Neural cell (in vitro differentiated cells): ENCODE measurements at regions not wholly inside any gene's neighbourhood (a gene's known extent, or its start where the extent isn't known, plus 50 kb on each side); places are given as distances from the start of the nearest gene placed in this dataset.
"Not testable (repeated sequence)": the region's sequence is repeated elsewhere in the genome, so short reads cannot be mapped to it uniquely, and the experiment has no call there.

ENCODE experiments used
- H2AFZ ChIP-seq: fragments of 200-600, 300-800 bp; sonication (generic), shearing (Covaris generic); 2 replicates; pipeline ENCODE4 v1.6.0; 2014; ENCODE audit warnings: low read depth, mild to moderate bottlenecking, antibody characterized with exemption, low read length, moderate library complexity
- H3F3A ChIP-seq: fragments of 200-600 bp; shearing (Covaris generic); 2 replicates; pipeline ENCODE4 v1.6.1; 2016; ENCODE audit warnings: mild to moderate bottlenecking, moderate library complexity, mixed read lengths, antibody characterized with exemption, low read length; ENCODE audit not compliant: insufficient read depth, poor library complexity, severe bottlenecking
- H3K27ac ChIP-seq: fragments of 200-600, 300-800 bp; sonication (generic), shearing (Covaris generic); 2 replicates; pipeline ENCODE4 v1.5.1; 2014; ENCODE audit warnings: mild to moderate bottlenecking, low read length, moderate library complexity
- H3K27me3 ChIP-seq: fragments of 300-800, 200-600 bp; sonication (generic), shearing (Covaris generic); 2 replicates; pipeline ENCODE4 v1.6.0; 2014; ENCODE audit warnings: mild to moderate bottlenecking, low read depth, low read length, moderate library complexity; ENCODE audit not compliant: insufficient read depth
- H3K36me3 ChIP-seq: fragments of 300-800, 200-600 bp; sonication (generic), shearing (Covaris generic); 2 replicates; pipeline ENCODE4 v1.5.1; 2014; ENCODE audit warnings: mild to moderate bottlenecking, antibody characterized with exemption, low read length, moderate library complexity; ENCODE audit not compliant: insufficient read depth
- H3K4me2 ChIP-seq: fragments of 300-800, 200-600 bp; sonication (generic), shearing (Covaris generic); 2 replicates; pipeline ENCODE4 v1.6.0; 2014; ENCODE audit warnings: mild to moderate bottlenecking, low read length
- H3K4me3 ChIP-seq: fragments of 300-800, 200-600 bp; sonication (generic), shearing (Covaris generic); 2 replicates; pipeline ENCODE4 v1.5.1; 2014; ENCODE audit warnings: mild to moderate bottlenecking, low read length, moderate library complexity
- H3K79me2 ChIP-seq: fragments of 200-600 bp; shearing (Covaris generic); replicated peaks from 2 replicates; pipeline ENCODE4 v1.6.0; 2014; ENCODE audit warnings: mild to moderate bottlenecking, low read length, moderate library complexity; ENCODE audit not compliant: insufficient read depth
- H3K9ac ChIP-seq: fragments of 300-800, 200-600 bp; sonication (generic), shearing (Covaris generic); 2 replicates; pipeline ENCODE4 v1.6.1; 2016; ENCODE audit warnings: mild to moderate bottlenecking, low read length, mixed read lengths
- H3K9me2 ChIP-seq: fragments of 200-600 bp; shearing (Covaris generic); 2 replicates; pipeline ENCODE4 v1.6.1; 2016; ENCODE audit warnings: mild to moderate bottlenecking, low read length, mixed read lengths; ENCODE audit not compliant: insufficient read depth
- H3K9me3 ChIP-seq: fragments of 200-600, 300-800 bp; sonication (generic), shearing (Covaris generic); 2 replicates; pipeline ENCODE4 v1.6.1; 2016; ENCODE audit warnings: mild to moderate bottlenecking, mixed run types, low read length, moderate library complexity, mixed read lengths
- H4K20me1 ChIP-seq: fragments of 200-600 bp; shearing (Covaris generic); 2 replicates; pipeline ENCODE4 v1.6.1; 2016; ENCODE audit warnings: mild to moderate bottlenecking, mixed run types; ENCODE audit not compliant: insufficient read depth
- EP300 ChIP-seq: fragments of 450-650 bp; conservative IDR thresholded peaks from 2 replicates; pipeline ENCODE4 v1.6.1; 2014; ENCODE audit warnings: antibody characterized with exemption, mild to moderate bottlenecking, moderate library complexity; ENCODE audit not compliant: poor library complexity, severe bottlenecking
- EZH2 ChIP-seq: fragments of 200-600, 300-800 bp; shearing (Covaris generic), sonication (generic); IDR thresholded peaks from 2 replicates; pipeline ENCODE4 v1.6.1; 2014; ENCODE audit warnings: antibody characterized with exemption, low read length, borderline replicate concordance, mild to moderate bottlenecking; ENCODE audit not compliant: insufficient read depth, poor library complexity, severe bottlenecking
- MXI1 ChIP-seq: fragments of 450-650 bp; conservative IDR thresholded peaks from 2 replicates; pipeline ENCODE4 v1.6.1; 2014; ENCODE audit warnings: antibody characterized with exemption, mild to moderate bottlenecking; ENCODE audit not compliant: poor library complexity, severe bottlenecking
- POLR2AphosphoS5 ChIP-seq: IDR thresholded peaks from 2 replicates; pipeline ENCODE4 v1.6.1; 2012
- RAD21 ChIP-seq: fragments of 450-650 bp; conservative IDR thresholded peaks from 2 replicates; pipeline ENCODE4 v1.6.1; 2014; ENCODE audit warnings: antibody characterized with exemption, mild to moderate bottlenecking, moderate library complexity
- SMC3 ChIP-seq: fragments of 450-650 bp; conservative IDR thresholded peaks from 2 replicates; pipeline ENCODE4 v1.6.1; 2014; ENCODE audit warnings: antibody characterized with exemption, mild to moderate bottlenecking, moderate library complexity; ENCODE audit not compliant: poor library complexity
- TAF1 ChIP-seq: IDR thresholded peaks from 2 replicates; pipeline ENCODE4 v1.6.1; 2012; ENCODE audit warnings: low read depth
- TF ChIP-seq, protein P1 (sequence below): fragments of 450-650 bp; IDR thresholded peaks from 2 replicates; pipeline ENCODE4 v1.5.1; 2014; ENCODE audit warnings: antibody characterized with exemption, mild to moderate bottlenecking, moderate library complexity; ENCODE audit not compliant: poor library complexity, severe bottlenecking
- TF ChIP-seq, protein P2 (sequence below): IDR thresholded peaks from 2 replicates; pipeline ENCODE4 v1.6.1; 2012; ENCODE audit warnings: borderline replicate concordance

DNA sequence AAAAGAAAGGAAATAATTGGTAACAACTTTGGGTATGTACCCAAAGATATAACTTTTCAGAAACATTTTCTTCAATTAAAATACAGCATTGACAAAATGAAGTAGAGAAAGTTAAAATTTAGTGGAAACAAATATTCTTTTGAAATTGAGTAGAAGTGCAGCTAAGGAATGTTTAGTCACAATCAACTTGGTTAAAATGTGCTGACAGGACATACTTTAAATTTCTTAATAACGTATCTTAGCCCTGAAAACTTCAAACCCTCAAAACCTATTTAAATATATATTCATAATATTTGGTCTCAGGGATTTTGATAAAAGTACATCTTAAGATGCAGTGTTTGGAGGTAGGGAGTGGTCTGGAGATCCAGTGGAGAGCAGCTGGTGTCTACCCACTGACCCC lies 240.8 kb downstream of the DKK2 start:
- Histone ChIP-seq H3K9me3 (no peaks in the 10 kb centered on the region), H3K4me3 (no peak overlapping the region), H3K9ac (no peak overlapping the region), H3K36me3 (no peaks in the 10 kb centered on the region), H2AFZ (no peak overlapping the region), H3F3A (no peaks in the 10 kb centered on the region), H3K4me2 (no peak overlapping the region), H4K20me1 (no peaks in the 10 kb centered on the region), H3K79me2 (no peaks in the 10 kb centered on the region), H3K27ac (no peak overlapping the region), H3K9me2 (no peaks in the 10 kb centered on the region), H3K27me3 (no peaks in the 10 kb centered on the region)
- TF ChIP-seq SMC3, result no peak
- TF ChIP-seq EP300, result no peak
- TF ChIP-seq TAF1, result no peak
- TF ChIP-seq EZH2, result no peak
- TF ChIP-seq, protein P1, sequence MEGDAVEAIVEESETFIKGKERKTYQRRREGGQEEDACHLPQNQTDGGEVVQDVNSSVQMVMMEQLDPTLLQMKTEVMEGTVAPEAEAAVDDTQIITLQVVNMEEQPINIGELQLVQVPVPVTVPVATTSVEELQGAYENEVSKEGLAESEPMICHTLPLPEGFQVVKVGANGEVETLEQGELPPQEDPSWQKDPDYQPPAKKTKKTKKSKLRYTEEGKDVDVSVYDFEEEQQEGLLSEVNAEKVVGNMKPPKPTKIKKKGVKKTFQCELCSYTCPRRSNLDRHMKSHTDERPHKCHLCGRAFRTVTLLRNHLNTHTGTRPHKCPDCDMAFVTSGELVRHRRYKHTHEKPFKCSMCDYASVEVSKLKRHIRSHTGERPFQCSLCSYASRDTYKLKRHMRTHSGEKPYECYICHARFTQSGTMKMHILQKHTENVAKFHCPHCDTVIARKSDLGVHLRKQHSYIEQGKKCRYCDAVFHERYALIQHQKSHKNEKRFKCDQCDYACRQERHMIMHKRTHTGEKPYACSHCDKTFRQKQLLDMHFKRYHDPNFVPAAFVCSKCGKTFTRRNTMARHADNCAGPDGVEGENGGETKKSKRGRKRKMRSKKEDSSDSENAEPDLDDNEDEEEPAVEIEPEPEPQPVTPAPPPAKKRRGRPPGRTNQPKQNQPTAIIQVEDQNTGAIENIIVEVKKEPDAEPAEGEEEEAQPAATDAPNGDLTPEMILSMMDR, result no peak
- TF ChIP-seq MXI1, result no peak
- no peak for TF ChIP-seq RAD21

DNA sequence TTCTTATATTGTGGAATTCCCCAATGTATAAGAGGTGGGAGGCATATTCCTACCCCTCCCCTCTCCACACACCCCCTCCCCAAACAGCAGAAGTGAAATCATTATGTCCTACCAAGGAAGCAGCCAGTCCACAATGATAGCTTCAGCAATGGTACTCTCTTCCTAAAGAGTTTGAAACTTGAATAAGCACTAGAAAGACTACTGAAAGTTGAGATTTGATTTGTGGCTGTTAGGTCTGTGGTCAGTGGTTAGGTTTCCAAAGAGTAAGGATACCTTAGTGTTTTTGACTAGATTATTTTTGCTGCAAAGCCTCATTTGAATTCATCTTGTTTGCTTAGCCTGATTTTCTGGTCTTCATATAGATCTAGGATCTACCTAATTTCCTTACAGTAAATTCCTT lies 242.2 kb downstream of the DKK2 start:
- Histone ChIP-seq H3F3A (no peaks in the 10 kb centered on the region), H3K79me2 (no peaks in the 10 kb centered on the region), H3K4me3 (no peak overlapping the region), H3K9me2 (no peaks in the 10 kb centered on the region), H3K9me3 (no peaks in the 10 kb centered on the region), H3K9ac (no peak overlapping the region), H3K27ac (no peak overlapping the region), H3K4me2 (no peak overlapping the region), H4K20me1 (no peaks in the 10 kb centered on the region), H3K36me3 (no peaks in the 10 kb centered on the region), H2AFZ (no peak overlapping the region), H3K27me3 (no peaks in the 10 kb centered on the region)
- TF ChIP-seq MXI1 (no peak), SMC3 (no peak)

DNA sequence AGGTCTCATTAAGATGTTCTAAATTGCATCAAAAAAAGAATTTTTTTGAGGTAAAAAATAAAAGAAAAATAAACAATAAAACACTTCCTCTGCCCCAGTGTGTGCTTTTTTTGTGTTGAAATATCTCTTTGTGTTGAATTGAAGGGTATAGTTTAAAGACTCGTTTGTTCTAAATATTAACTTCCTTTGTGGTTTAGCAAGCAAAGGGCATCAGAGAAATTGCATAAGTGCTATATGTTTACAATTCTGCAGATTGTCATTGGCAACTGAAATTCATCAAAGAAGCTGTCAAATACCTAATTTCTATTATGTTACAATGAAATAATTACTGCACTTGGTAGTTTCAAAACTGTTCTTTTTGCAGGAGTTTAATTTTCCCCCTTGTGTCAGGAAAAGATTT lies 260.5 kb downstream of the DKK2 start:
- Histone ChIP-seq H3K4me3 (no peak overlapping the region), H3K27me3 (no peaks in the 10 kb centered on the region), H2AFZ (no peak overlapping the region), H3K36me3 (no peaks in the 10 kb centered on the region), H3K27ac (no peak overlapping the region), H3K9ac (no peak overlapping the region), H4K20me1 (no peaks in the 10 kb centered on the region), H3K79me2 (no peaks in the 10 kb centered on the region), H3K4me2 (no peak overlapping the region), H3K9me2 (no peaks in the 10 kb centered on the region), H3K9me3 (no peaks in the 10 kb centered on the region), H3F3A (no peaks in the 10 kb centered on the region)
- TF ChIP-seq POLR2AphosphoS5 (no peak), TAF1 (no peak), SMC3 (no peak), MXI1 (no peak), EZH2 (no peak), EP300 (no peak), RAD21 (no peak)
- TF ChIP-seq, protein P2, sequence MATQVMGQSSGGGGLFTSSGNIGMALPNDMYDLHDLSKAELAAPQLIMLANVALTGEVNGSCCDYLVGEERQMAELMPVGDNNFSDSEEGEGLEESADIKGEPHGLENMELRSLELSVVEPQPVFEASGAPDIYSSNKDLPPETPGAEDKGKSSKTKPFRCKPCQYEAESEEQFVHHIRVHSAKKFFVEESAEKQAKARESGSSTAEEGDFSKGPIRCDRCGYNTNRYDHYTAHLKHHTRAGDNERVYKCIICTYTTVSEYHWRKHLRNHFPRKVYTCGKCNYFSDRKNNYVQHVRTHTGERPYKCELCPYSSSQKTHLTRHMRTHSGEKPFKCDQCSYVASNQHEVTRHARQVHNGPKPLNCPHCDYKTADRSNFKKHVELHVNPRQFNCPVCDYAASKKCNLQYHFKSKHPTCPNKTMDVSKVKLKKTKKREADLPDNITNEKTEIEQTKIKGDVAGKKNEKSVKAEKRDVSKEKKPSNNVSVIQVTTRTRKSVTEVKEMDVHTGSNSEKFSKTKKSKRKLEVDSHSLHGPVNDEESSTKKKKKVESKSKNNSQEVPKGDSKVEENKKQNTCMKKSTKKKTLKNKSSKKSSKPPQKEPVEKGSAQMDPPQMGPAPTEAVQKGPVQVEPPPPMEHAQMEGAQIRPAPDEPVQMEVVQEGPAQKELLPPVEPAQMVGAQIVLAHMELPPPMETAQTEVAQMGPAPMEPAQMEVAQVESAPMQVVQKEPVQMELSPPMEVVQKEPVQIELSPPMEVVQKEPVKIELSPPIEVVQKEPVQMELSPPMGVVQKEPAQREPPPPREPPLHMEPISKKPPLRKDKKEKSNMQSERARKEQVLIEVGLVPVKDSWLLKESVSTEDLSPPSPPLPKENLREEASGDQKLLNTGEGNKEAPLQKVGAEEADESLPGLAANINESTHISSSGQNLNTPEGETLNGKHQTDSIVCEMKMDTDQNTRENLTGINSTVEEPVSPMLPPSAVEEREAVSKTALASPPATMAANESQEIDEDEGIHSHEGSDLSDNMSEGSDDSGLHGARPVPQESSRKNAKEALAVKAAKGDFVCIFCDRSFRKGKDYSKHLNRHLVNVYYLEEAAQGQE, result no peak
- TF ChIP-seq, protein P1, result no peak

DNA sequence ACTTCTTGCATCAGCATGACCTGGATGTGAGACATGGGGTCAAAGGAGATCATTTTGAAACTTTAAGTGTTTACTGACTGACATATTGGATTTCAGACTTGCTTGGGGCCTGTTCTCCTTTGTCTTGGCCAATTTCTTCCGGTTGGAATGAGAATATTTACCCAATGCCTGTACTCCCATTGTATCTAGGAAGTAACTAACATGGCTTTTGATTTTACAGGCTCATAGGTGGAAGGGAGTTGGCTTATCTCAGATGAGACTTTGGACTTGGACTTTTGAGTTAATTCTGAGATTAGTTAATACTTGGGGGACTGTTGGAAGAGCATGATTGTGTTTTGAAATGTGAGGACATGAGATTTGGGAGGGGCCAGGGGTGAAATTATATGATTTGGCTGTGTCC lies 262.1 kb downstream of the DKK2 start:
- H3K27ac ChIP-seq, H3K4me2 ChIP-seq, H2AFZ ChIP-seq, H3F3A ChIP-seq, H3K9me3 ChIP-seq, H3K4me3 ChIP-seq, H3K9me2 ChIP-seq, H3K9ac ChIP-seq, H3K79me2 ChIP-seq, H3K36me3 ChIP-seq, H4K20me1 ChIP-seq, H3K27me3 ChIP-seq: not testable (repeated sequence)
